ENCODE measurements at regions not wholly inside any gene's neighbourhood (a gene's known extent, or its start where the extent isn't known, plus 50 kb on each side); places are given as distances from the start of the nearest gene placed in this dataset.

DNA sequence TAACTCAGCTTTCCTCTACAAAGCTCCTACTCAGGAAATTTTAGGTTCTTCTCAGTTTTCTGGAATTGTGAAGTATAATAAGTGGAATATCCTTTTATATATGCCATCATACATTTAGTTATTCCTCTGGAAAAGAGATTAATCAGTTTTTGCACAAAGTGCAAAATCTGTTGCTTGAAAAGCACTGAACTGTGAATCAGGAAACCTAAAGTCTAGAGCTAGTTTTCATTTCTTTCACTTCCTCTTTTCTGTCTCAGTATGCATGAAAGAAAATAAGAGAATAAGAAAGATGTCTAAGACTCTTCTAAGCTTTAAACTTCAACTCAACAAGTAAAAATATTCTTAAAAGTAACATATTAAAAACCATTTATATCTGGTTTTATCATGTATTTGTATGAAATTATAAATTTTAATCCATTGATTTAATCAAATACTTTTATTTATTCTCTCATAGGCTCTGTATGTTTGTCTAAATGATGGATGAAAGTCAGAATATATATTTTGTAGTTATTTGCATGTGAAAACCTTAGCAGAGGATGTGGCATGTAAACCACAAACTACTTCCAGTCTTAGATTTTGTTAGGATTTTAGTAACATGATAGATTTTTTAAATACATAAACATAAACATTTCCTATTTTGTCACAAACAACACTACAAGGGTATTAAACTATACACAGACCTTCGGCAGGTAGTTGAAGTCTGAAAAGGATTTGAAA, 1073.0 kb downstream of the XPNPEP1 start:
- no peak for ATAC-seq (ENCODE audit: low FRiP score in 2 of 2)
- TF ChIP-seq EP300 (IDR thresholded peaks at IDR 0.05) (no peak), POLR2AphosphoS5 (IDR thresholded peaks at IDR 0.05) (no peak), POLR2A (IDR thresholded peaks at IDR 0.05) (no peak)
- TF ChIP-seq, protein P1, sequence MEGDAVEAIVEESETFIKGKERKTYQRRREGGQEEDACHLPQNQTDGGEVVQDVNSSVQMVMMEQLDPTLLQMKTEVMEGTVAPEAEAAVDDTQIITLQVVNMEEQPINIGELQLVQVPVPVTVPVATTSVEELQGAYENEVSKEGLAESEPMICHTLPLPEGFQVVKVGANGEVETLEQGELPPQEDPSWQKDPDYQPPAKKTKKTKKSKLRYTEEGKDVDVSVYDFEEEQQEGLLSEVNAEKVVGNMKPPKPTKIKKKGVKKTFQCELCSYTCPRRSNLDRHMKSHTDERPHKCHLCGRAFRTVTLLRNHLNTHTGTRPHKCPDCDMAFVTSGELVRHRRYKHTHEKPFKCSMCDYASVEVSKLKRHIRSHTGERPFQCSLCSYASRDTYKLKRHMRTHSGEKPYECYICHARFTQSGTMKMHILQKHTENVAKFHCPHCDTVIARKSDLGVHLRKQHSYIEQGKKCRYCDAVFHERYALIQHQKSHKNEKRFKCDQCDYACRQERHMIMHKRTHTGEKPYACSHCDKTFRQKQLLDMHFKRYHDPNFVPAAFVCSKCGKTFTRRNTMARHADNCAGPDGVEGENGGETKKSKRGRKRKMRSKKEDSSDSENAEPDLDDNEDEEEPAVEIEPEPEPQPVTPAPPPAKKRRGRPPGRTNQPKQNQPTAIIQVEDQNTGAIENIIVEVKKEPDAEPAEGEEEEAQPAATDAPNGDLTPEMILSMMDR (IDR thresholded peaks at IDR 0.05), result no peak
- 89 to 96% methylated on average over 1 of the region's 1 CpG for WGBS, 2 donors
- H3K27me3 ChIP-seq, result no peaks in the 10 kb centered on the region
- no peaks in the 10 kb centered on the region for H3K36me3 ChIP-seq
- DNase-seq, result no peak
- H3K4me1 ChIP-seq, result no peaks in the 10 kb centered on the region
- H3K27ac ChIP-seq, result no peak overlapping the region
- no peaks in the 10 kb centered on the region for H3K9me3 ChIP-seq
- H3K4me3 ChIP-seq, result no peak overlapping the region

DNA sequence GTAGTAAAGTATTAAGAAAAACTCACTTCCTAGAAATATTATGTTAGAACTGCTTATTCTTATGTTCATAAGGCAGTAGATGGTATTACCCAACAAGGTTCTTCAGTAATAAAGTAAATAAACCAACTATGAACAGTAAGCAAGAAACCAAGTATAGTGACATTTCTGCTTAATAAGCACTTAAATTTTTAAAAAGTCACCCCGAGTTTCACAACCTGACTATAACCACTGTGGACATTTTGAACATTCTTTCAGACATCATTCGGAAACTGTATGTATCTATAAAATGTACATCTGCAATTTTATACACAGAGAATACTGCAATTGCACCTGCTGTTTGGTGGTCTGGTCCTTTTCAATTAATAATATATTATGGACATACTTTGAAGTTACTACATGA, 1073.6 kb downstream of the XPNPEP1 start:
- no peaks in the 10 kb centered on the region for H3K36me3 ChIP-seq
- ATAC-seq (ENCODE audit: low FRiP score in 2 of 2), result no peak
- 61 to 66% methylated on average over 2 of the region's 2 CpGs for WGBS, 2 donors

DNA sequence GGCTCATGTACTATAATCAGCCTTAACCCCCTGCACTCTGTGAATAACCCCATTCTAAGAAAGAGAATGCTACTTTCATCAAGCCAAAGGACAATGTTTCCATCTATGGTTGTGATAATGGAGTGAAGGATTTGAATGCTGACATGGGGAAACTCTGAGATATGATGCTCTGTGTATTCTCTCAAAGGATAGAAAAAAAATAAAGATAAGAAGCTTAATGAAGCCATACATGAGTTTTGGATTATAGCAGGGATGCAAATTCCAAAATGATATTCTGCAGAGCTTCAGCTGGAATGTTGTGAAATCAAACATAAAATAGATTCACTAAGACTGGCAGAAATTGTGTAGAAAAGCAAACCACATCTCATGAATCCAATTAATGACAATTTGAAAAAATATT, 1074.1 kb downstream of the XPNPEP1 start:
- H3K27ac ChIP-seq, result no peak overlapping the region
- TF ChIP-seq, protein P1 (IDR thresholded peaks at IDR 0.05), result no peak
- no peak for TF ChIP-seq POLR2A (IDR thresholded peaks at IDR 0.05)
- no peak for TF ChIP-seq POLR2AphosphoS5 (IDR thresholded peaks at IDR 0.05)
- no peak for TF ChIP-seq EP300 (IDR thresholded peaks at IDR 0.05)
- no peaks in the 10 kb centered on the region for H3K4me1 ChIP-seq
- H3K27me3 ChIP-seq, result no peaks in the 10 kb centered on the region
- H3K4me3 ChIP-seq, result no peak overlapping the region
- ATAC-seq (ENCODE audit: low FRiP score in 2 of 2) (no peak), DNase-seq (no peak)
- H3K9me3 ChIP-seq, result no peaks in the 10 kb centered on the region
- no peaks in the 10 kb centered on the region for H3K36me3 ChIP-seq

More for the DNA sequence above, 1073.6 kb downstream of the XPNPEP1 start:
- Histone ChIP-seq H3K27me3 (no peaks in the 10 kb centered on the region), H3K4me1 (no peaks in the 10 kb centered on the region), H3K9me3 (no peaks in the 10 kb centered on the region), H3K4me3 (no peak overlapping the region), H3K27ac (no peak overlapping the region)
- TF ChIP-seq EP300 (IDR thresholded peaks at IDR 0.05) (no peak), POLR2AphosphoS5 (IDR thresholded peaks at IDR 0.05) (no peak), POLR2A (IDR thresholded peaks at IDR 0.05) (no peak)
- TF ChIP-seq, protein P1 (IDR thresholded peaks at IDR 0.05), result no peak
- DNase-seq, result no peak

DNA sequence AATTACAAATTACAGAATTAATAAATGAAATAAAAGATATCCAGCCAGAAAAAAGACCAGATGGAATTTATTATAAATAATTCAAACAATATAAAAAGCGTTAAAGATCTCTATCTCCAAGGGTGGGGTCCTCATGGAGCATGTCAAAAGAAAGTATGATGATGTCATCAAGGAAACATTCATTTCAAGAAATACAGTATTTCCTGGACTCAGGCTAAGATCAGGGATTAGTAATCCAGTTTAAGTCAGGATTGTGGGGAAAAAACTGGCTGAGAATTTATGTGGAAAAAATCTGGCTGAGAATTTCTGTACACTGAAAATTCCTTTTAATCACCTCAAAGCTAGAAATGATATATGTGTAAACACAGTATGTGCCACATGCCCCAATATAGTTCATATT, 1075.3 kb downstream of the XPNPEP1 start:
- TF ChIP-seq, protein P1 (IDR thresholded peaks at IDR 0.05), result no peak
- TF ChIP-seq EP300 (IDR thresholded peaks at IDR 0.05), result no peak
- no peak for TF ChIP-seq POLR2A (IDR thresholded peaks at IDR 0.05)
- TF ChIP-seq POLR2AphosphoS5 (IDR thresholded peaks at IDR 0.05), result no peak
- ATAC-seq (ENCODE audit: low FRiP score in 2 of 2), result no peak
- Histone ChIP-seq H3K4me3 (no peak overlapping the region), H3K27me3 (no peaks in the 10 kb centered on the region), H3K9me3 (no peaks in the 10 kb centered on the region), H3K4me1 (no peaks in the 10 kb centered on the region), H3K36me3 (no peaks in the 10 kb centered on the region), H3K27ac (no peak overlapping the region)
- no peak for DNase-seq
- whole genome bisulfite sequencing, 2 donors, result 64 to 73% methylated on average over 1 of the region's 1 CpG

DNA sequence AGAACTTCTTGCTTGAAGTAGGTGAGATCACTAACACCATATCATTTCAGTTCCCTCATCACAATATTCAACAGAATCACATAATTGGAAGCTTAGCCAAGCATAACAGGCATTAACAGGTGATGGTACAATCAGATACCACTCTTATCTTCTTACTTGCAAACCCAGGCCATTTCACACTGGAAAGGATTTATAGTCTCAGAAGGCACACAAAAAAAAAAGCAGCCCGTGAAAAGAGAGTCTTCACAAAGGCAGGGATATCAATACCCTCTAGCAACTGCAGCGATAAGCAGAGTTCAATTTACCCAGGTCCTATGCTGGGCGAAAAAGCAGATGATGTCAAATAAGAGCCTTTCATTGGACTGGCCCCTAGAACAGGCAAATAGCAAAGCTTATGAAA, 1082.4 kb downstream of the XPNPEP1 start:
- H3K27ac ChIP-seq, result no peak overlapping the region
- H3K27me3 ChIP-seq, result no peaks in the 10 kb centered on the region
- H3K4me1 ChIP-seq, result no peaks in the 10 kb centered on the region
- TF ChIP-seq POLR2A (IDR thresholded peaks at IDR 0.05), result no peak
- ATAC-seq (ENCODE audit: low FRiP score in 2 of 2) (no peak), DNase-seq (no peak)
- WGBS, 2 donors, result 83 to 85% methylated on average over 3 of the region's 3 CpGs
- H3K4me3 ChIP-seq, result no peak overlapping the region
- no peaks in the 10 kb centered on the region for H3K36me3 ChIP-seq
- no peaks in the 10 kb centered on the region for H3K9me3 ChIP-seq

Data from upper lobe of left lung (tissue), 6 donors.